22Rv1 (cell line): ENCODE measurements at regions not wholly inside any gene's neighbourhood (a gene's known extent, or its start where the extent isn't known, plus 50 kb on each side); places are given as distances from the start of the nearest gene placed in this dataset.

Experiments
- H3K27ac ChIP-seq: fragments of 450-650 bp; 2 replicates; pipeline ENCODE4 v1.5.1; 2017
- CTCF ChIP-seq: fragments of 450-650 bp; IDR thresholded peaks from 2 replicates; pipeline ENCODE4 v1.5.1; 2017; ENCODE audit warnings: mild to moderate bottlenecking
- ZFX ChIP-seq: fragments of 450-650 bp; IDR thresholded peaks from 2 replicates; pipeline ENCODE4 v1.6.1; 2017; ENCODE audit warnings: antibody characterized with exemption, borderline replicate concordance

DNA sequence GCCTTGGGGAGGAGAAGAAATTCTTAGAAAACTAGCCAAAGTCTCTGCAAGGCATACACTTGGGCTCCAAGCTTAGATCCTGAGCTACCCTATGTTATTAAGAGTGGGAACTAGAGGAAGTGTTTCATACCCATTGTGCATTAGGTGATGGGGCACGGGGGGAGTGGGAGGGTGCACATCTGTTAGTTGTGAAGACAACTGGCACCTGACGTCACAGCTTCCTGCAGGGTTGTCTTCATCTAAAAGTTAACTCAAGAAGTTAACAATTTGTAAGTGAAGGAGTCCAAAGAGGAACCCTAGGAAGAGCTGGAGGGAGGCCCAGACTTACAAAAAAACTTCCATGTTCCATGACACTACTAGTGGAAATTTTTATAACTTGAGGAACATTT lies 158.1 kb downstream of the ADRA2A start:
- TF ChIP-seq CTCF (no peak), ZFX (no peak)
- no peak overlapping the region for H3K27ac ChIP-seq

DNA sequence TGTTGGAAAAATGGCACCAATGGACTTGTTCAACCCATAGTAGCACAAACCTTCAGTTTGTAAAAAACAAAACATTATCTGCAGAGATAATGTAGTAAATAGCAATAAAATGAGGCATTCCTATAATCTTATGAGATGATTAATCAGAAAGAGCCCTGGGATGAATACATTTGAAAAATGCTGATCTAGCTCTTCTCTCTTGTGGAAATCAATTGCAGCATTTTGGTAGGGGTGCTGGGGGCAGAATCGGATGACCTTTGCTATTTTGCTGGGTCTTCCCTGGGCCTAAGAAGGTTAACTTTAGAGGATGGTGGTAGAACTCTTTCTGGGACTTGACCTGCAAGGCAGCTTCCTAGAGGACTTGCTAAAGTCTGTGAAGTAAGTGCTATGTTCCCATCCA lies 163.5 kb downstream of the ADRA2A start:
- no peak overlapping the region for H3K27ac ChIP-seq
- TF ChIP-seq CTCF (no peak), ZFX (no peak)

DNA sequence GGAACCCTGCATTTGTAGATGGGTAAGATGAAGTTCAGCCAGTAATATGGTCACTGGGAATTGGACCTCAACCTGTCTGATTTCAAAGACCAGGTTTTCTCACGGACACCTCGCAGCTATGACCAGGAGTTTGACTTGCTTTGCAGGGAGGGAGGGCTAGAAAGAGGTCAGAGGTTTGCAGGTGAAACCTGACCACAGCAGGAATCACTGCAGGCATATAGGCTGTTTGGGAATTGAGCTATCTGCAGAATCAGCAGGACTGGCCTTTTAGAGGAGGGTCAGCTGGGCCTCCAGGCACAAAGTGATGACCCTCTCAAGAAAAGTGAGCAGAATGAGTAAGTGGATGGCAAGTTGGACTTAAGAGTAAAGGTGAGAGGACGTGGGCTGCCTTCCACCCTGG lies 166.3 kb downstream of the ADRA2A start:
- no peak overlapping the region for H3K27ac ChIP-seq
- no peak for TF ChIP-seq ZFX
- no peak for TF ChIP-seq CTCF

DNA sequence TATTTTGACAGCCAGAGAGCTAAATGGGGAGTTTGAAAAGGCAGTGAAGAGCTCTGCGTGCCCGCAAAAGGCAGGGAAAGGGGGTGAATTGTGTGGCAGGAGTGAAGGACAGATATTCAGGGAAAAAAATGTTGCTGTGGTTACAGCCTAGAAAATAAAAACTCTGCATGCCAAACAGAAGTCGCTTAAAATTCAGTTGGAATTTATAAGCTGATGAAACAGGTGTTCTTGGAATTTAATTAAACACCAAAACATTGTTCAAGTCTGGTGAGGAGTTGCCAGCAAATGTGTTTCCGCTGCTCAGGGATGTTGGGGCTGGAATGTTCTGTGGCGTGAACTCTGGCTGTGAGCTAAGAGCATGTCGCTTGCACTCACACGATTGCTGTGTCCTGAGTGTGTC lies 169.3 kb downstream of the ADRA2A start:
- TF ChIP-seq CTCF (no peak), ZFX (no peak)
- H3K27ac ChIP-seq, result no peak overlapping the region

GRCh38 chr10:111246814-111247452 lies 170.1 kb downstream of the ADRA2A start:
- H3K27ac ChIP-seq, result no peak overlapping the region
- TF ChIP-seq ZFX, result no peak
- TF ChIP-seq CTCF, result no peak

- H3K27ac ChIP-seq, result no peak overlapping the region
- TF ChIP-seq ZFX (no peak), CTCF (no peak)
Observed at GRCh38 chr10:111247781-111248389, 171.1 kb downstream of the ADRA2A start.

- no peak overlapping the region for H3K27ac ChIP-seq
- no peak for TF ChIP-seq ZFX
- TF ChIP-seq CTCF, result no peak
Observed at GRCh38 chr10:111249925-111250324, 173.1 kb downstream of the ADRA2A start.
